ENCODE measurements at regions not wholly inside any gene's neighbourhood (a gene's known extent, or its start where the extent isn't known, plus 50 kb on each side); places are given as distances from the start of the nearest gene placed in this dataset.
"Not testable (repeated sequence)": the region's sequence is repeated elsewhere in the genome, so short reads cannot be mapped to it uniquely, and the experiment has no call there.

GRCh38 chr21:9572782-9573181 lies 948.6 kb upstream of the TPTE start:
- not testable (repeated sequence) for DNase-seq

GRCh38 chr21:9573528-9573927 lies 947.9 kb upstream of the TPTE start:
- DNase-seq, result not testable (repeated sequence)

GRCh38 chr21:9579275-9579674 lies 942.1 kb upstream of the TPTE start:
- not testable (repeated sequence) for DNase-seq

GRCh38 chr21:9587941-9588340 lies 933.4 kb upstream of the TPTE start:
- not testable (repeated sequence) for DNase-seq

GRCh38 chr21:9592591-9592990 lies 928.8 kb upstream of the TPTE start:
- DNase-seq, result not testable (repeated sequence)

- not testable (repeated sequence) for DNase-seq
Observed at GRCh38 chr21:9593646-9594045, 927.7 kb upstream of the TPTE start.

GRCh38 chr21:9614011-9614410 lies 907.4 kb upstream of the TPTE start:
- not testable (repeated sequence) for DNase-seq

- DNase-seq, result not testable (repeated sequence)
Observed at GRCh38 chr21:9621121-9621793, 900.1 kb upstream of the TPTE start.

GRCh38 chr21:9628051-9628450 lies 893.3 kb upstream of the TPTE start:
- not testable (repeated sequence) for DNase-seq

GRCh38 chr21:9647409-9647808 lies 874.0 kb upstream of the TPTE start:
- DNase-seq, result not testable (repeated sequence)

GRCh38 chr21:9648331-9648730 lies 873.1 kb upstream of the TPTE start:
- not testable (repeated sequence) for DNase-seq

GRCh38 chr21:9648947-9649720 lies 872.2 kb upstream of the TPTE start:
- DNase-seq, result not testable (repeated sequence)

GRCh38 chr21:9652819-9653218 lies 868.6 kb upstream of the TPTE start:
- not testable (repeated sequence) for DNase-seq

- DNase-seq, result not testable (repeated sequence)
Observed at GRCh38 chr21:9655221-9655620, 866.2 kb upstream of the TPTE start.

- DNase-seq, result not testable (repeated sequence)
Observed at GRCh38 chr21:9656455-9656854, 864.9 kb upstream of the TPTE start.

GRCh38 chr21:9657779-9658178 lies 863.6 kb upstream of the TPTE start:
- not testable (repeated sequence) for DNase-seq

- DNase-seq, result not testable (repeated sequence)
Observed at GRCh38 chr21:9659877-9660276, 861.5 kb upstream of the TPTE start.

GRCh38 chr21:9663914-9664729 lies 857.3 kb upstream of the TPTE start:
- DNase-seq, result not testable (repeated sequence)

- DNase-seq, result not testable (repeated sequence)
Observed at GRCh38 chr21:9675811-9676210, 845.6 kb upstream of the TPTE start.

- DNase-seq, result not testable (repeated sequence)
Observed at GRCh38 chr21:9679029-9679428, 842.4 kb upstream of the TPTE start.

GRCh38 chr21:9688945-9689344 lies 832.4 kb upstream of the TPTE start:
- not testable (repeated sequence) for DNase-seq

GRCh38 chr21:9690981-9691380 lies 830.4 kb upstream of the TPTE start:
- not testable (repeated sequence) for DNase-seq

GRCh38 chr21:9695759-9696158 lies 825.6 kb upstream of the TPTE start:
- not testable (repeated sequence) for DNase-seq
